Activated effector memory CD4-positive, alpha-beta T cell treated with Interleukin-2 at 50 U/mL for 16 hours (primary cell): ENCODE measurements at regions not wholly inside any gene's neighbourhood (a gene's known extent, or its start where the extent isn't known, plus 50 kb on each side); places are given as distances from the start of the nearest gene placed in this dataset.

Experiments used
- DNase-seq: peaks from one replicate; pipeline ENCODE4 v3.0.0-alpha.2; 2020

GRCh38 chr2:71860381-71860926 lies 287.2 kb downstream of the CYP26B1 start:
- DNase-seq, result no peak

GRCh38 chr2:71859211-71859847 lies 288.3 kb downstream of the CYP26B1 start:
- DNase-seq, result no peak

GRCh38 chr2:71858071-71858470 lies 289.6 kb downstream of the CYP26B1 start:
- DNase-seq, result no peak

GRCh38 chr2:71857636-71858035 lies 290.0 kb downstream of the CYP26B1 start:
- no peak for DNase-seq

GRCh38 chr2:71856773-71857525 lies 290.7 kb downstream of the CYP26B1 start:
- no peak for DNase-seq

- DNase-seq, result no peak
Measured at GRCh38 chr2:71853858-71854257, 293.8 kb downstream of the CYP26B1 start.

- no peak for DNase-seq
Measured at GRCh38 chr2:71852141-71852711, 295.4 kb downstream of the CYP26B1 start.

- DNase-seq, result no peak
Measured at GRCh38 chr2:71851094-71851750, 296.4 kb downstream of the CYP26B1 start.

- DNase-seq, result no peak
Measured at GRCh38 chr2:71850306-71850801, 297.3 kb downstream of the CYP26B1 start.

GRCh38 chr2:71849607-71850305 lies 297.9 kb downstream of the CYP26B1 start:
- DNase-seq, result no peak

- no peak for DNase-seq
Measured at GRCh38 chr2:71849111-71849510, 298.6 kb downstream of the CYP26B1 start.

GRCh38 chr2:71846669-71847291 lies 300.9 kb downstream of the CYP26B1 start:
- no peak for DNase-seq

GRCh38 chr2:71846072-71846471 lies 301.6 kb downstream of the CYP26B1 start:
- DNase-seq, result no peak

GRCh38 chr2:71844967-71845366 lies 302.7 kb downstream of the CYP26B1 start:
- no peak for DNase-seq

GRCh38 chr2:71843391-71843850 lies 304.2 kb downstream of the CYP26B1 start:
- no peak for DNase-seq

GRCh38 chr2:71842744-71843143 lies 304.9 kb downstream of the CYP26B1 start:
- DNase-seq, result no peak

GRCh38 chr2:71839826-71840225 lies 307.8 kb downstream of the CYP26B1 start:
- no peak for DNase-seq

- no peak for DNase-seq
Measured at GRCh38 chr2:71834796-71835195, 312.9 kb downstream of the CYP26B1 start.

- no peak for DNase-seq
Measured at GRCh38 chr2:71833855-71834560, 313.7 kb downstream of the CYP26B1 start.

- no peak for DNase-seq
Measured at GRCh38 chr2:71833272-71833671, 314.4 kb downstream of the CYP26B1 start.

- no peak for DNase-seq
Measured at GRCh38 chr2:71832844-71833243, 314.8 kb downstream of the CYP26B1 start.
